Body of pancreas (tissue), 4 donors: ENCODE measurements at regions not wholly inside any gene's neighbourhood (a gene's known extent, or its start where the extent isn't known, plus 50 kb on each side); places are given as distances from the start of the nearest gene placed in this dataset.

ENCODE experiments used
- POLR2A ChIP-seq, 3 donors: fragments of 450-650 bp; IDR thresholded peaks; one replicate each; pipeline ENCODE4 v1.6.1; 2016; ENCODE audit warnings: antibody characterized with exemption in 3 of 3, mild to moderate bottlenecking in 2 of 3
- TF ChIP-seq, protein P1 (sequence below), 7 experiments: fragments of 450-650 bp in 4 of 7; fragments of 200-600 bp in 3 of 7; sonication (generic) in 3 of 7; IDR thresholded peaks; one replicate each; pipeline ENCODE4 v1.5.1; 2016 to 2019; ENCODE audit warnings: antibody characterized with exemption in 7 of 7

- TF ChIP-seq, protein P1, sequence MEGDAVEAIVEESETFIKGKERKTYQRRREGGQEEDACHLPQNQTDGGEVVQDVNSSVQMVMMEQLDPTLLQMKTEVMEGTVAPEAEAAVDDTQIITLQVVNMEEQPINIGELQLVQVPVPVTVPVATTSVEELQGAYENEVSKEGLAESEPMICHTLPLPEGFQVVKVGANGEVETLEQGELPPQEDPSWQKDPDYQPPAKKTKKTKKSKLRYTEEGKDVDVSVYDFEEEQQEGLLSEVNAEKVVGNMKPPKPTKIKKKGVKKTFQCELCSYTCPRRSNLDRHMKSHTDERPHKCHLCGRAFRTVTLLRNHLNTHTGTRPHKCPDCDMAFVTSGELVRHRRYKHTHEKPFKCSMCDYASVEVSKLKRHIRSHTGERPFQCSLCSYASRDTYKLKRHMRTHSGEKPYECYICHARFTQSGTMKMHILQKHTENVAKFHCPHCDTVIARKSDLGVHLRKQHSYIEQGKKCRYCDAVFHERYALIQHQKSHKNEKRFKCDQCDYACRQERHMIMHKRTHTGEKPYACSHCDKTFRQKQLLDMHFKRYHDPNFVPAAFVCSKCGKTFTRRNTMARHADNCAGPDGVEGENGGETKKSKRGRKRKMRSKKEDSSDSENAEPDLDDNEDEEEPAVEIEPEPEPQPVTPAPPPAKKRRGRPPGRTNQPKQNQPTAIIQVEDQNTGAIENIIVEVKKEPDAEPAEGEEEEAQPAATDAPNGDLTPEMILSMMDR (IDR thresholded peaks at IDR 0.05): no peak
- TF ChIP-seq POLR2A (IDR thresholded peaks at IDR 0.05): no peak
Measured at GRCh38 chr3:28125342-28125741, 116.1 kb upstream of the CMC1 start.
